ENCODE measurements at regions not wholly inside any gene's neighbourhood (a gene's known extent, or its start where the extent isn't known, plus 50 kb on each side); places are given as distances from the start of the nearest gene placed in this dataset.

DNA sequence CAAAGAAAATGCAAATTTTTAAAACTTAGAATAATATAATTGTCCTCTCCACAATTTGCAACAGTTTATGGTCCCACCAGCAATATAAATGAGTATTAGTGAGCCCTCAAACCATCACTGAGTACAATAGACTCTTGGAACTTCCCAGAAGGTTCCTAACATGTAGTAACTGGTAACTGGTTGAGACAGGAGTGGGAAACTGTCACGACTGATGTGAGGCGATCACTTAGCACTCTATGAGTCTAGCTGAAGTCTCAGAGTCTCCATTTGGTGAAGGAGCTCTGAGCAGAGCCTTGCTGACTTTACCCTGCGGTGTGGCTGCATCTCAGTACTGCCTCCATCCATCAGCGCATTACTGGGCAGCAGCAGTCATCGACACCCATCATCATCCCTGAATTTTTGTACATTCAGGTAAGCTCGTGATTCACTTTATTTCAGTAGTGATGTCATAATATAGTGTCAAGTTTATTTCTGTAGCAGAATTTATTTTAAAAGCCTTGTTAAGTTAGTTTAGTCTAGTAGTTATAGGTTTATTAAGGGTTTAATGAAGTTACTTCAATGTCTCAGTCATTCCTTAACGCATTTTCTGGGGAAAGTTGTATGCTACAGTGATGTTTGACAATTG lies 76.6 kb upstream of the ABCA1 start:
- Histone ChIP-seq H3K9me3 (ENCODE audit: low read length) (0 out of 2 replicates have a peak, but pooled peaks cover 2% of the 10 kb centered on the region), H3K79me2 (ENCODE audit: insufficient read depth, low read length) (no peaks in the 10 kb centered on the region), H3K27me3 (ENCODE audit: insufficient read depth, low read length) (no peaks in the 10 kb centered on the region), H3K36me3 (ENCODE audit: insufficient read depth, low read length) (no peaks in the 10 kb centered on the region), H3K4me1 (ENCODE audit: insufficient read depth, low read length, severe bottlenecking) (no peaks in the 10 kb centered on the region), H3K4me2 (ENCODE audit: low read length) (no peak overlapping the region), H3K9ac (ENCODE audit: low read length) (no peak overlapping the region), H2AFZ (ENCODE audit: low read length) (no peak overlapping the region), H4K20me1 (ENCODE audit: insufficient read depth, low read length) (no peaks in the 10 kb centered on the region), H3F3A (ENCODE audit: insufficient read depth, low read length) (no peaks in the 10 kb centered on the region), H3K27ac (ENCODE audit: low read depth, low read length, poor library complexity, severe bottlenecking) (no peak overlapping the region), H3K9me2 (ENCODE audit: low read depth, low read length) (no peaks in the 10 kb centered on the region), H3K4me3 (ENCODE audit: low read depth, low read length, poor library complexity, severe bottlenecking) (no peak overlapping the region)
- no peak for TF ChIP-seq CTCF (IDR thresholded peaks at IDR 0.05; ENCODE audit: low read length)
- no peak for TF ChIP-seq EZH2 (IDR thresholded peaks at IDR 0.05; ENCODE audit: borderline replicate concordance, low read length)

GRCh38 chr9:105005186-105005585 lies 77.2 kb upstream of the ABCA1 start:
- Histone ChIP-seq H3K9me3 (ENCODE audit: low read length) (0 out of 2 replicates have a peak, but pooled peaks cover 2% of the 10 kb centered on the region), H3K27me3 (ENCODE audit: insufficient read depth, low read length) (no peaks in the 10 kb centered on the region), H2AFZ (ENCODE audit: low read length) (no peak overlapping the region), H3F3A (ENCODE audit: insufficient read depth, low read length) (no peaks in the 10 kb centered on the region), H3K79me2 (ENCODE audit: insufficient read depth, low read length) (no peaks in the 10 kb centered on the region), H4K20me1 (ENCODE audit: insufficient read depth, low read length) (no peaks in the 10 kb centered on the region), H3K4me3 (ENCODE audit: low read depth, low read length, poor library complexity, severe bottlenecking) (no peak overlapping the region), H3K27ac (ENCODE audit: low read depth, low read length, poor library complexity, severe bottlenecking) (no peak overlapping the region), H3K9me2 (ENCODE audit: low read depth, low read length) (no peaks in the 10 kb centered on the region), H3K4me1 (ENCODE audit: insufficient read depth, low read length, severe bottlenecking) (no peaks in the 10 kb centered on the region), H3K36me3 (ENCODE audit: insufficient read depth, low read length) (no peaks in the 10 kb centered on the region), H3K4me2 (ENCODE audit: low read length) (no peak overlapping the region), H3K9ac (ENCODE audit: low read length) (no peak overlapping the region)
- TF ChIP-seq CTCF (IDR thresholded peaks at IDR 0.05; ENCODE audit: low read length) (no peak), EZH2 (IDR thresholded peaks at IDR 0.05; ENCODE audit: borderline replicate concordance, low read length) (no peak)

GRCh38 chr9:105006514-105006913 lies 78.6 kb upstream of the ABCA1 start:
- Histone ChIP-seq H3K9me3 (ENCODE audit: low read length) (0 out of 2 replicates have a peak, but pooled peaks cover 2% of the 10 kb centered on the region), H3K27ac (ENCODE audit: low read depth, low read length, poor library complexity, severe bottlenecking) (no peak overlapping the region), H3F3A (ENCODE audit: insufficient read depth, low read length) (no peaks in the 10 kb centered on the region), H4K20me1 (ENCODE audit: insufficient read depth, low read length) (no peaks in the 10 kb centered on the region), H3K27me3 (ENCODE audit: insufficient read depth, low read length) (no peaks in the 10 kb centered on the region), H3K4me1 (ENCODE audit: insufficient read depth, low read length, severe bottlenecking) (no peaks in the 10 kb centered on the region), H3K36me3 (ENCODE audit: insufficient read depth, low read length) (no peaks in the 10 kb centered on the region), H3K9me2 (ENCODE audit: low read depth, low read length) (no peaks in the 10 kb centered on the region), H3K4me3 (ENCODE audit: low read depth, low read length, poor library complexity, severe bottlenecking) (no peak overlapping the region), H3K79me2 (ENCODE audit: insufficient read depth, low read length) (no peaks in the 10 kb centered on the region), H3K9ac (ENCODE audit: low read length) (no peak overlapping the region), H3K4me2 (ENCODE audit: low read length) (no peak overlapping the region), H2AFZ (ENCODE audit: low read length) (no peak overlapping the region)
- TF ChIP-seq CTCF (IDR thresholded peaks at IDR 0.05; ENCODE audit: low read length) (no peak), EZH2 (IDR thresholded peaks at IDR 0.05; ENCODE audit: borderline replicate concordance, low read length) (no peak)
